ENCODE measurements at regions not wholly inside any gene's neighbourhood (a gene's known extent, or its start where the extent isn't known, plus 50 kb on each side); places are given as distances from the start of the nearest gene placed in this dataset.
"Not testable (repeated sequence)": the region's sequence is repeated elsewhere in the genome, so short reads cannot be mapped to it uniquely, and the experiment has no call there.

DNA sequence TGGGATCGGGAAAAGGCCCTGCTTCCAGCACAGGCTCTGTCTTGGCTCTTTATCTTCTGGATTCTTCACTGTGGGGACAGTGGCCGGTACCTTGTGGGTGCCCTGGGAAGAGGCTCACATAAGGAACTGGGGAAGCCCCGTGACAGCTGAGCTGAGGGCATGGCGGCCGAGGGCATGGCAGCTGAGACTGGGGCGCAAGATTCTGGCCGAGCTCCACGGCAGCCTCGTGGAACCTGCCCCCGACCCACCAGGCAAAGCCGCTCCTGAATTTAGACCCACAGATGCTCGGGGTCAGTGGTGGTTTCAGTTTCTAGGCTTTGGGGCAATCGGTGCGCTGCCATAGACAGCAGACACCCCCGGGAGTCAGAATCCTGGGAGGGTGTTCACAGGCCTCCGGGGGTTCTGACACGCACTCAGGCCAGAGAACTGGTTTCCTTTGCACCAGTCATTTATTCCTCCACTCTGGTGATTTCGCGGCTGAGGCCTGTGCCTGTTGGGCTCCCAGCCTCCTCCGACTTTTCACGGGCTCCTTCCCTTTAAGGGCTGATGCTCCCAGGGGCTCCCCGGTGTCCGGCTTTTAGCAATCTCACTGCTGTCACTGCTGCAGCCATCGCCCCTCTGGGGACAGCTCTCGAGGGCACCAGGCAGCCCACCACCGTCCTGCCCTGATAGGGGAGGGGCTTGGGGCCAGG lies 117.6 kb downstream of the TEX29 start:
- DNase-seq (no peak), ATAC-seq (no peak)
- Histone ChIP-seq H3K4me1 (no peaks in the 10 kb centered on the region), H3K9me3 (peaks cover 0 to 10% (median 0%) of the 10 kb centered on the region in 12 donors), H3K36me3 (no peaks in the 10 kb centered on the region), H3K27ac (no peak overlapping the region), H3K27me3 (peaks cover 0 to 14% (median 0%) of the 10 kb centered on the region in 9 donors), H3K4me3 (no peak overlapping the region)
- intact Hi-C loops (cut with DNase I), result no loop called here
- TF ChIP-seq POLR2A (IDR thresholded peaks at IDR 0.05), result no peak
- TF ChIP-seq, protein P1, sequence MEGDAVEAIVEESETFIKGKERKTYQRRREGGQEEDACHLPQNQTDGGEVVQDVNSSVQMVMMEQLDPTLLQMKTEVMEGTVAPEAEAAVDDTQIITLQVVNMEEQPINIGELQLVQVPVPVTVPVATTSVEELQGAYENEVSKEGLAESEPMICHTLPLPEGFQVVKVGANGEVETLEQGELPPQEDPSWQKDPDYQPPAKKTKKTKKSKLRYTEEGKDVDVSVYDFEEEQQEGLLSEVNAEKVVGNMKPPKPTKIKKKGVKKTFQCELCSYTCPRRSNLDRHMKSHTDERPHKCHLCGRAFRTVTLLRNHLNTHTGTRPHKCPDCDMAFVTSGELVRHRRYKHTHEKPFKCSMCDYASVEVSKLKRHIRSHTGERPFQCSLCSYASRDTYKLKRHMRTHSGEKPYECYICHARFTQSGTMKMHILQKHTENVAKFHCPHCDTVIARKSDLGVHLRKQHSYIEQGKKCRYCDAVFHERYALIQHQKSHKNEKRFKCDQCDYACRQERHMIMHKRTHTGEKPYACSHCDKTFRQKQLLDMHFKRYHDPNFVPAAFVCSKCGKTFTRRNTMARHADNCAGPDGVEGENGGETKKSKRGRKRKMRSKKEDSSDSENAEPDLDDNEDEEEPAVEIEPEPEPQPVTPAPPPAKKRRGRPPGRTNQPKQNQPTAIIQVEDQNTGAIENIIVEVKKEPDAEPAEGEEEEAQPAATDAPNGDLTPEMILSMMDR (IDR thresholded peaks at IDR 0.05), result no peak
- WGBS, 4 donors, result 82 to 86% (median 85%) methylated on average over 16 to 26 of the region's 26 CpGs

DNA sequence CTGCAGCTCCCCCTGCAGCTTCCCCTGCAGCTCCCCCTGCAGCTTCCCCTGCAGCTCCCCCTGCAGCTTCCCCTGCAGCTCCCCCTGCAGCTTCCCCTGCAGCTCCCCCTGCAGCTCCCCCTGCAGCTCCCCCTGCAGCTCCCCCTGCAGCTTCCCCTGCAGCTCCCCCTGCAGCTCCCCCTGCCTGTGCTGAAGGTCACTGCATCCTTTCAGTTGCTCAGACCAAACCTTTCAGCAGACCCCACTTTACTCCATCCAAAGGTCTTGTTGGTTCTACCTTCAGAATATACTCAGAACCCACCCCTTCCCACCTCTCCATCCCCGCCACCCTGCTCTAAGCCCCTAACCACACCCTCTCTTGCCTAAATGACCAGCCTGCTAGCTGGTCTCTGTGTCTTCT lies 120.0 kb downstream of the TEX29 start:
- H3K9me3 ChIP-seq; H3K36me3 ChIP-seq; H3K27ac ChIP-seq; H3K4me1 ChIP-seq; ATAC-seq; DNase-seq; intact Hi-C loops (cut with DNase I); H3K4me3 ChIP-seq: not testable (repeated sequence)
- TF ChIP-seq, protein P1 (IDR thresholded peaks at IDR 0.05), result peak in 1 of 12 donors; percentile 10
- 30 to 76% (median 53%) methylated on average over 1 of the region's 1 CpG for WGBS, 4 donors
- peaks cover 0 to 20% (median 0%) of the 10 kb centered on the region in 9 donors for H3K27me3 ChIP-seq

DNA sequence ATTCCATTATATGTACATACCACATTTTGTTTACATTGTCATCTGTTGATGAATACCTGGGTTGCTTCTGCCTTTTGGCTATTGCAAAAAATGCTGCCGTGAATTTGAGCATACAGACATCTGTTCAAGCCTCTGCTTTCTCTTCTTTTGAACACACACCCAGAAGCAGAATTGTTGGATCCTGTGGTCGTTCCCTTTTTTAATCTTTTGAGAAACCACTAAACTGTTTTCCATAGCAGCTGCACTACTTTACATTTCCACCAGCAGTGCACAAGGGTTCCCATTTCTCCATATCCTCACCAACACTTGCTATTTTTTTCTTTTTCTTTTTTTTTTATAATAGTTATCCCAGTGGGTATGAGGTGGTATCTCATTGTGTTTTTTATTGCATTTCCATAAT lies 123.5 kb downstream of the TEX29 start:
- intact Hi-C loops (cut with DNase I), result no loop called here
- DNase-seq (no peak), ATAC-seq (no peak)
- Histone ChIP-seq H3K4me1 (no peaks in the 10 kb centered on the region), H3K9me3 (peaks cover 0 to 31% (median 10%) of the 10 kb centered on the region in 12 donors), H3K27ac (no peak overlapping the region), H3K27me3 (peaks cover 0 to 20% (median 0%) of the 10 kb centered on the region in 9 donors), H3K36me3 (no peaks in the 10 kb centered on the region), H3K4me3 (no peak overlapping the region)
- no peak for TF ChIP-seq POLR2A (IDR thresholded peaks at IDR 0.05)
- TF ChIP-seq, protein P1 (IDR thresholded peaks at IDR 0.05), result no peak
- 80 to 89% (median 85%) methylated on average over 2 of the region's 2 CpGs for WGBS, 4 donors

DNA sequence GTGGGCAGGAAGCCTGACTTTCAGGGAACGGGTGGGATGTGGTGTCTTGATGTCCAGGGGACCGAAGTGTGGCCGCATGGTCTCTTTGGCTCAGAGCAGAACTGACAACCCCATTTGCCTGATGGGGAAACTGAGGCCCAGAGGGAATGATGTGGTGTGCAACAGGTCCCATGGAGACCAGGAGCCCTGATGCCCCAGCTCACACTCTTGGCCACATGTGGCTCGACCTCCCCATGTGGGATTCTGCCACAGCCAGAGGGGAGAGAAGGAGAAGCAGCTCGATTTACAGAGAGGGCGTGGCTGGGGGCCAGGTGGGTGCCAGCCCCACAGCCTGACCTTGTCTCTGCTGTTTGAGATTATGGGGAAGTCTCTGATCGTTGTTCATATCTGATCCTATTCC lies 128.1 kb downstream of the TEX29 start:
- peaks cover 0 to 22% (median 0%) of the 10 kb centered on the region in 9 donors for H3K27me3 ChIP-seq
- DNase-seq (no peak), ATAC-seq (no peak)
- 36 to 86% (median 65%) methylated on average over 3 to 7 of the region's 7 CpGs for WGBS, 4 donors
- no peak for TF ChIP-seq POLR2A (IDR thresholded peaks at IDR 0.05)
- TF ChIP-seq, protein P1 (IDR thresholded peaks at IDR 0.05), result no peak
- no peaks in the 10 kb centered on the region for H3K4me1 ChIP-seq
- H3K36me3 ChIP-seq, result no peaks in the 10 kb centered on the region
- peaks cover 0 to 27% (median 11%) of the 10 kb centered on the region in 12 donors for H3K9me3 ChIP-seq
- no peak overlapping the region for H3K4me3 ChIP-seq
- intact Hi-C loops (cut with DNase I), result no loop called here
- no peak overlapping the region for H3K27ac ChIP-seq
